Left ventricle myocardium inferior (tissue), 1 donor: ENCODE measurements at regions not wholly inside any gene's neighbourhood (a gene's known extent, or its start where the extent isn't known, plus 50 kb on each side); places are given as distances from the start of the nearest gene placed in this dataset.

Experiments
- DNase-seq: peaks from one replicate; pipeline ENCODE4 v3.0.0-alpha.2; 2020
- H3K27ac ChIP-seq: fragments of 200-600 bp; replicated peaks from 2 replicates; pipeline ENCODE4 v1.8.0; 2021
- H3K27me3 ChIP-seq: fragments of 200-600 bp; 2 replicates; pipeline ENCODE4 v1.8.0; 2021; ENCODE audit warnings: low read depth
- H3K36me3 ChIP-seq: fragments of 200-600 bp; 2 replicates; pipeline ENCODE4 v1.8.0; 2021
- H3K4me1 ChIP-seq: fragments of 200-600 bp; 2 replicates; pipeline ENCODE4 v1.8.0; 2021
- H3K4me3 ChIP-seq: fragments of 200-600 bp; 2 replicates; pipeline ENCODE4 v1.8.0; 2021; ENCODE audit warnings: mild to moderate bottlenecking, moderate library complexity
- H3K9me3 ChIP-seq: fragments of 200-600 bp; replicated peaks from 2 replicates; pipeline ENCODE4 v1.8.0; 2021
- CTCF ChIP-seq: fragments of 200-600 bp; IDR thresholded peaks from 2 replicates; pipeline ENCODE4 v1.8.0; 2021; ENCODE audit warnings: antibody characterized with exemption, mild to moderate bottlenecking, borderline replicate concordance
- intact Hi-C: fragments of 100-400 bp; cut with micrococcal nuclease; formaldehyde crosslinking; loops from one replicate; pipeline ENCODE4 v1.11.0; 2022
- donor health status: DM: no; HTN: yes; CAD: no; lungs with severe emphysema.

GRCh38 chr9:71614409-71615010, 153.8 kb downstream of the CEMIP2 start:
- intact Hi-C loops, result no loop called here
- no peaks in the 10 kb centered on the region for H3K36me3 ChIP-seq
- no peak overlapping the region for H3K27ac ChIP-seq
- H3K27me3 ChIP-seq, result no peaks in the 10 kb centered on the region
- no peak for TF ChIP-seq CTCF
- DNase-seq, result no peak
- H3K9me3 ChIP-seq, result peaks cover 27% of the 10 kb centered on the region
- no peaks in the 10 kb centered on the region for H3K4me1 ChIP-seq
- no peak overlapping the region for H3K4me3 ChIP-seq

- no peak for DNase-seq
- Histone ChIP-seq H3K9me3 (peaks cover 25% of the 10 kb centered on the region), H3K4me1 (no peaks in the 10 kb centered on the region), H3K36me3 (no peaks in the 10 kb centered on the region), H3K27ac (no peak overlapping the region), H3K27me3 (no peaks in the 10 kb centered on the region), H3K4me3 (no peak overlapping the region)
- no peak for TF ChIP-seq CTCF
- intact Hi-C loops, result no loop called here
These were observed 155.4 kb downstream of the CEMIP2 start for GRCh38 chr9:71612889-71613288.

- Histone ChIP-seq H3K9me3 (peaks cover 11% of the 10 kb centered on the region), H3K4me1 (no peaks in the 10 kb centered on the region), H3K4me3 (no peak overlapping the region), H3K27me3 (no peaks in the 10 kb centered on the region), H3K36me3 (no peaks in the 10 kb centered on the region), H3K27ac (no peak overlapping the region)
- intact Hi-C loops, result loop anchor here (10.0 kb wide), 2 partner anchors 105 to 155 kb away; partner anchors contain the start of gene CEMIP2
- no peak for DNase-seq
- no peak for TF ChIP-seq CTCF
These were observed 158.9 kb downstream of the CEMIP2 start for GRCh38 chr9:71609448-71609830.

GRCh38 chr9:71608825-71609447, 159.4 kb downstream of the CEMIP2 start:
- peaks cover 11% of the 10 kb centered on the region for H3K9me3 ChIP-seq
- H3K4me3 ChIP-seq, result no peak overlapping the region
- H3K27ac ChIP-seq, result no peak overlapping the region
- no peaks in the 10 kb centered on the region for H3K4me1 ChIP-seq
- H3K36me3 ChIP-seq, result no peaks in the 10 kb centered on the region
- no peak for TF ChIP-seq CTCF
- no peak for DNase-seq
- intact Hi-C loops, result loop anchor here (10.0 kb wide), 2 partner anchors 106 to 156 kb away; partner anchors contain the start of gene CEMIP2
- H3K27me3 ChIP-seq, result no peaks in the 10 kb centered on the region

GRCh38 chr9:71608021-71608420, 160.3 kb downstream of the CEMIP2 start:
- Histone ChIP-seq H3K27ac (no peak overlapping the region), H3K27me3 (no peaks in the 10 kb centered on the region), H3K9me3 (peaks cover 11% of the 10 kb centered on the region), H3K36me3 (no peaks in the 10 kb centered on the region), H3K4me3 (no peak overlapping the region), H3K4me1 (no peaks in the 10 kb centered on the region)
- no peak for TF ChIP-seq CTCF
- intact Hi-C loops, result loop anchor here (10.0 kb wide), 2 partner anchors 107 to 157 kb away; partner anchors contain the start of gene CEMIP2
- no peak for DNase-seq
